ENCODE measurements at regions not wholly inside any gene's neighbourhood (a gene's known extent, or its start where the extent isn't known, plus 50 kb on each side); places are given as distances from the start of the nearest gene placed in this dataset.
A peak's percentile ranks its signal among the peaks of the same experiment; 100 is the strongest.
"Not testable (repeated sequence)": the region's sequence is repeated elsewhere in the genome, so short reads cannot be mapped to it uniquely, and the experiment has no call there.

GRCh38 chr16:22596445-22597045, 85.9 kb downstream of the NPIPB5 start:
- H3K79me2 ChIP-seq; DNase-seq (ENCODE audit: low spot score); H3K36me3 ChIP-seq (replicated peaks; ENCODE audit: insufficient read depth, low read depth); H3K9me3 ChIP-seq (ENCODE audit: low read depth); H3K4me1 ChIP-seq (ENCODE audit: insufficient read depth); H4K20me1 ChIP-seq (ENCODE audit: insufficient read depth, poor library complexity, severe bottlenecking); H3K4me3 ChIP-seq; H3K27ac ChIP-seq; H3K4me2 ChIP-seq; H3K9me2 ChIP-seq (replicated peaks; ENCODE audit: insufficient read depth); H2AFZ ChIP-seq; H3K27me3 ChIP-seq: not testable (repeated sequence)
- no CpG with 5 or more reads among the region's 8 CpGs for WGBS (ENCODE audit: low lambda C conversion rate, missing lambda C conversion rate)

- H4K20me1 ChIP-seq (ENCODE audit: insufficient read depth, poor library complexity, severe bottlenecking); H3K4me2 ChIP-seq; H3K4me1 ChIP-seq (ENCODE audit: insufficient read depth); DNase-seq (ENCODE audit: low spot score); H2AFZ ChIP-seq; H3K9me3 ChIP-seq (ENCODE audit: low read depth); H3K9me2 ChIP-seq (replicated peaks; ENCODE audit: insufficient read depth); H3K4me3 ChIP-seq; H3K79me2 ChIP-seq; H3K27me3 ChIP-seq; H3K36me3 ChIP-seq (replicated peaks; ENCODE audit: insufficient read depth, low read depth); H3K27ac ChIP-seq: not testable (repeated sequence)
- WGBS (ENCODE audit: low lambda C conversion rate, missing lambda C conversion rate), result 96% methylated on average over 7 of the region's 11 CpGs
Measured at GRCh38 chr16:22603744-22604143, 93.1 kb downstream of the NPIPB5 start.

GRCh38 chr16:22606619-22607018, 95.9 kb downstream of the NPIPB5 start:
- H3K9me2 ChIP-seq (replicated peaks; ENCODE audit: insufficient read depth); H3K36me3 ChIP-seq (replicated peaks; ENCODE audit: insufficient read depth, low read depth); H3K79me2 ChIP-seq; DNase-seq (ENCODE audit: low spot score); H3K4me1 ChIP-seq (ENCODE audit: insufficient read depth); H3K4me2 ChIP-seq; H3K27ac ChIP-seq; H3K4me3 ChIP-seq; H4K20me1 ChIP-seq (ENCODE audit: insufficient read depth, poor library complexity, severe bottlenecking); H2AFZ ChIP-seq; H3K27me3 ChIP-seq; H3K9me3 ChIP-seq (ENCODE audit: low read depth): not testable (repeated sequence)

- not testable (repeated sequence) for H3K27me3 ChIP-seq; H3K27ac ChIP-seq; DNase-seq (ENCODE audit: low spot score); H3K9me3 ChIP-seq (ENCODE audit: low read depth); H3K9me2 ChIP-seq (replicated peaks; ENCODE audit: insufficient read depth); H3K4me1 ChIP-seq (ENCODE audit: insufficient read depth); H3K36me3 ChIP-seq (replicated peaks; ENCODE audit: insufficient read depth, low read depth); H2AFZ ChIP-seq; H3K4me3 ChIP-seq; H4K20me1 ChIP-seq (ENCODE audit: insufficient read depth, poor library complexity, severe bottlenecking); H3K79me2 ChIP-seq; H3K4me2 ChIP-seq
- 83% methylated on average over 2 of the region's 2 CpGs for WGBS (ENCODE audit: low lambda C conversion rate, missing lambda C conversion rate)
Measured at GRCh38 chr16:22609798-22610197, 99.1 kb downstream of the NPIPB5 start.

- H3K4me2 ChIP-seq; H3K4me1 ChIP-seq (ENCODE audit: insufficient read depth); H3K27ac ChIP-seq; H4K20me1 ChIP-seq (ENCODE audit: insufficient read depth, poor library complexity, severe bottlenecking); H3K36me3 ChIP-seq (replicated peaks; ENCODE audit: insufficient read depth, low read depth); H3K4me3 ChIP-seq; H3K79me2 ChIP-seq; H3K27me3 ChIP-seq; H3K9me2 ChIP-seq (replicated peaks; ENCODE audit: insufficient read depth); DNase-seq (ENCODE audit: low spot score); H3K9me3 ChIP-seq (ENCODE audit: low read depth); H2AFZ ChIP-seq: not testable (repeated sequence)
- 92% methylated on average over 4 of the region's 4 CpGs for WGBS (ENCODE audit: low lambda C conversion rate, missing lambda C conversion rate)
Measured at GRCh38 chr16:22611128-22611527, 100.4 kb downstream of the NPIPB5 start.

GRCh38 chr16:22614271-22614947, 103.7 kb downstream of the NPIPB5 start:
- peak; percentile 51 for DNase-seq (ENCODE audit: low spot score)
- H2AFZ ChIP-seq, result no peak overlapping the region
- no peaks in the 10 kb centered on the region for H3K9me2 ChIP-seq (replicated peaks; ENCODE audit: insufficient read depth)
- H3K36me3 ChIP-seq (replicated peaks; ENCODE audit: insufficient read depth, low read depth), result no peaks in the 10 kb centered on the region
- no peaks in the 10 kb centered on the region for H4K20me1 ChIP-seq (ENCODE audit: insufficient read depth, poor library complexity, severe bottlenecking)
- WGBS (ENCODE audit: low lambda C conversion rate, missing lambda C conversion rate), result 83% methylated on average over 6 of the region's 6 CpGs
- H3K4me1 ChIP-seq (ENCODE audit: insufficient read depth), result no peaks in the 10 kb centered on the region
- TF ChIP-seq CTCF (IDR thresholded peaks at IDR 0.05; ENCODE audit: poor library complexity) (no peak), EZH2 (IDR thresholded peaks at IDR 0.05; ENCODE audit: borderline replicate concordance) (no peak), EZH2phosphoT487 (IDR thresholded peaks at IDR 0.05; ENCODE audit: low read depth, severe bottlenecking, unreplicated experiment) (no peak)
- no peak overlapping the region for H3K4me3 ChIP-seq
- H3K27me3 ChIP-seq, result peaks cover 2% of the 10 kb centered on the region
- H3K9me3 ChIP-seq (ENCODE audit: low read depth), result no peaks in the 10 kb centered on the region
- H3K27ac ChIP-seq, result no peak overlapping the region
- no peaks in the 10 kb centered on the region for H3K79me2 ChIP-seq
- no peak overlapping the region for H3K4me2 ChIP-seq

Measured in hepatocyte (in vitro differentiated cells).